CMK (cell line): ENCODE measurements at regions not wholly inside any gene's neighbourhood (a gene's known extent, or its start where the extent isn't known, plus 50 kb on each side); places are given as distances from the start of the nearest gene placed in this dataset.

ENCODE experiments used
- DNase-seq: peaks from one replicate; pipeline ENCODE4 v3.0.0-alpha.2; 2010; ENCODE audit warnings: low read depth

GRCh38 chr3:102114264-102114979, 265.1 kb downstream of the NFKBIZ start:
- no peak for DNase-seq

GRCh38 chr3:102122527-102122926, 273.2 kb downstream of the NFKBIZ start:
- no peak for DNase-seq

- DNase-seq, result no peak
Measured at GRCh38 chr3:102123590-102124190, 274.4 kb downstream of the NFKBIZ start.

- DNase-seq, result no peak
Measured at GRCh38 chr3:102124282-102124681, 275.0 kb downstream of the NFKBIZ start.

GRCh38 chr3:102124704-102125103, 275.4 kb downstream of the NFKBIZ start:
- no peak for DNase-seq

GRCh38 chr3:102125197-102125993, 276.1 kb downstream of the NFKBIZ start:
- DNase-seq, result no peak

- DNase-seq, result no peak
Measured at GRCh38 chr3:102125994-102126368, 276.7 kb downstream of the NFKBIZ start.

- no peak for DNase-seq
Measured at GRCh38 chr3:102129760-102130608, 280.7 kb downstream of the NFKBIZ start.

- DNase-seq, result no peak
Measured at GRCh38 chr3:102132370-102132769, 283.1 kb downstream of the NFKBIZ start.

- no peak for DNase-seq
Measured at GRCh38 chr3:102133376-102133775, 284.1 kb downstream of the NFKBIZ start.

- no peak for DNase-seq
Measured at GRCh38 chr3:102135316-102135715, 286.0 kb downstream of the NFKBIZ start.

GRCh38 chr3:102136183-102136582, 286.9 kb downstream of the NFKBIZ start:
- no peak for DNase-seq

GRCh38 chr3:102140116-102140515, 290.8 kb downstream of the NFKBIZ start:
- DNase-seq, result no peak

- DNase-seq, result no peak
Measured at GRCh38 chr3:102141096-102141927, 292.0 kb downstream of the NFKBIZ start.

- DNase-seq, result no peak
Measured at GRCh38 chr3:102141928-102142239, 292.6 kb downstream of the NFKBIZ start.

GRCh38 chr3:102142379-102143060, 292.3 kb upstream of the ZPLD1 start:
- no peak for DNase-seq

GRCh38 chr3:102143536-102143935, 291.3 kb upstream of the ZPLD1 start:
- no peak for DNase-seq

GRCh38 chr3:102144063-102144462, 290.8 kb upstream of the ZPLD1 start:
- no peak for DNase-seq

- no peak for DNase-seq
Measured at GRCh38 chr3:102148598-102149337, 286.0 kb upstream of the ZPLD1 start.

GRCh38 chr3:102151935-102152334, 282.9 kb upstream of the ZPLD1 start:
- DNase-seq, result no peak
